Stimulated activated CD4-positive, alpha-beta T cell treated with anti-CD3 and anti-CD28 coated beads, Interleukin-15, amount 100 ng/mL, for 24 hours (primary cell): ENCODE measurements at regions not wholly inside any gene's neighbourhood (a gene's known extent, or its start where the extent isn't known, plus 50 kb on each side); places are given as distances from the start of the nearest gene placed in this dataset.

ENCODE experiments used
- DNase-seq: peaks from one replicate; pipeline ENCODE4 v3.0.0-alpha.2; 2020

GRCh38 chr2:6487765-6488164 lies 377.9 kb downstream of the CMPK2 start:
- DNase-seq: no peak

GRCh38 chr2:6492573-6492972 lies 373.1 kb downstream of the CMPK2 start:
- DNase-seq: no peak

GRCh38 chr2:6493266-6493665 lies 372.4 kb downstream of the CMPK2 start:
- DNase-seq: no peak

- DNase-seq: no peak
These were observed 372.0 kb downstream of the CMPK2 start for GRCh38 chr2:6493669-6494068.

DNA sequence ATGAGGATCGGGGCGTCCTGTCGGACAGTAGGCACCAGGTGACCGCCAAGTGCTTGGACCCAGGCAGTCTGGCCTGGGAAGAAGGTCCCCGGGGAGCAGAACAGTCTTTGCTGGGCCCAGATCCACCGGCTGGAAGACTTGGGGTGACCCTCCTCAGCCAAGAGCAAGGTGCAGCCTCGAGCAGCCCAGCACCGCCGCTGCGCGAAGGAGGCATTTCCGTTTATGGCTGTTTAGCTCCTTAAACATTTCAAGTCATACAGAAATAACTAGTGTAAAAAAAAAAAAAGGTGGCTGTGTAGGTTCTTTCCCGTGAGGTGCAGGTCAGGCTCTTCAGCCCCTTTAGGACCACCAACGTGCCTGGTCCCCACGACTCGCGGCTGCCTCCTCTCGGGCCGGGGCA lies 370.2 kb downstream of the CMPK2 start:
- no peak for DNase-seq

- DNase-seq: no peak
These were observed 369.3 kb downstream of the CMPK2 start for GRCh38 chr2:6496376-6496775.

DNA sequence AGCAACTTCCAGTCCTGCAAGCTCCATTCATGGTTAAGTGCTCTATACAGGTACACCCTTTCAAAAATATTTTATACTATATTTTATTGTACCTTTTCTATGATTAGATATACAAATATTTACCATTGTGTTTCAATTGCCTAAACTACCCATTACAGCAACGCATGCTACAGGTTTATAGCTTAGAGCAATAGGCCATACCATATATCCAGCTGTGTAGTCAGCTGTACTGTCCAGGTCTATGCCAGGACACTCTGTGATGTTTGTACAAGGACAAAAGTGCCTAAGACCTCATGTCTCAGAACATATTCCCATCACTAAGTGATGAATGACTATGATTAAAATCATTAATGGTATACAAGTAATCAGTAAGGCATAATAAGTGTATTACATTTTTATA lies 368.7 kb downstream of the CMPK2 start:
- no peak for DNase-seq

DNA sequence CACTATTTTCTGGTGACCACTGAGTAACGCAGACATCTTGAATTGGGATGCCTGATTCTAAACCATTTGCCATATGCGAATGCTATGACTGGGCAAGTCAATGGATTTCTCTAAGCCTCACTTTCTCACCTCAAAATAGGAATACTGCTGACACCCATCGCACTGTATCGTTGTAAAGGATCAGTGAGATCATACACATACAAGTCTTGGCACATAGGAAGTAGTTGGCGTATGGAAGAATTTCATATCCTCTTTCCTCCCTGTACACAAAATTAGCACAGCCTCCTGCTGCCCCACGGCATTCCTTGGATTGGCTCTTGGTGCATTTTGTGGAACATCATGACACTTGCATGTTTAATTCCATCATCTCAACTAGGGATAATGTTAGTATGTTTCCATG lies 366.9 kb downstream of the CMPK2 start:
- no peak for DNase-seq

DNA sequence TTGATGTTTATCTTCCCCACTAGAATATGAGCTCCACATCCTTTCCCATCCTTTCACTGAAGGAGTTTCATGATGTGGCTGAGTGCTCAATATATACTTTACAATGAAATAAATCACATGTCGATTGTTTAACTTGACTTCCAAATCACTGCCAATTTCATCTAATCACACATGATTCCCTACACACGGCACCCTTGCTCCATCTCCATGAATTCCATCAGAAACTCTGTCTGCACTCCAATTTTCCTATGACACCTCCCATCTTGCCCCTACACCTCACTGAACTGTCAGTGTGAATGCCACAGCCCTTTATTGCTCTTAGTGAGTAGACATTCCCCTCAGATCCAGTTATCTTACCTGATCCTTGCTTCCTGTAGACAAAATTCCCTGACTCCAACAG lies 366.0 kb downstream of the CMPK2 start:
- DNase-seq: no peak

DNA sequence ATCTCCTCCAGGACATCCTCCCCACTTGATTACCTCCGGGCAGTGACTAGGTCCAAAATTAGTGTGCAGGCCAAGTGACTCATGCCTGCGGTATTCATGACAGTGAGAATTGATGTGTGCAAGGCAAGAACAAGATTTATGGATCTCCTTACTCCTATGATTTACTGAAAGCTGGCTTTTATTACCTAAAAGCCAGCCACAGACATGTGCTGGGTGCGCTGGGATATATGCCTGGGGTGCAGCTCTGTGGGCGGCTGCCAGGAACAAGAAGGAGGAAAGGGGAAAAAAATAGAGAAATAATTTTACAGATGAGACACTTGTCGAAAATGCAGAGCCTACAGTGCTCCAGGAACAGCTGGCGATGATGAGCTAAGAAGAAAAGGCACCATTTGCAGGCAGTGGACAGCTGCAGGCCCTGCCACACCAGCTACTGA lies 359.3 kb downstream of the CMPK2 start:
- no peak for DNase-seq

- DNase-seq: no peak
These were observed 358.8 kb downstream of the CMPK2 start for GRCh38 chr2:6506859-6507258.

DNA sequence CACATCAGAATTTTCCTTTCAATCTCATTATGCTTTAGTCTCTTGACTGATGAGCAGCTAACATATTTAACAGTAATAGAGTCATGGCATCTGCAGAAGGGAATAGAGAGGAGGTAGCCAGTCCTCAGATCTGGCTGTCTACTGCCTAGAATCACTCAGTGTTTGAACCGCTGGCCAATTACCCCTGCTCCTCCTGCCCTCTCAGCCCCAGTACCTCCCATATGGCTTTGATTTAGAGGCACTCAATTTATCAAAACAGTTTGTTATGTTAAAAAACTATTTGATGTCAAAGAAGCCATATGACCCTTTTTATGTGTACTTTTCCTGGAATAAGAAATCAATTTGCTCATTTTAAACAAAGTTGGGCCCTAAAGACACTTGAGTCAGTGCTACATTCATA lies 355.2 kb downstream of the CMPK2 start:
- no peak for DNase-seq

DNA sequence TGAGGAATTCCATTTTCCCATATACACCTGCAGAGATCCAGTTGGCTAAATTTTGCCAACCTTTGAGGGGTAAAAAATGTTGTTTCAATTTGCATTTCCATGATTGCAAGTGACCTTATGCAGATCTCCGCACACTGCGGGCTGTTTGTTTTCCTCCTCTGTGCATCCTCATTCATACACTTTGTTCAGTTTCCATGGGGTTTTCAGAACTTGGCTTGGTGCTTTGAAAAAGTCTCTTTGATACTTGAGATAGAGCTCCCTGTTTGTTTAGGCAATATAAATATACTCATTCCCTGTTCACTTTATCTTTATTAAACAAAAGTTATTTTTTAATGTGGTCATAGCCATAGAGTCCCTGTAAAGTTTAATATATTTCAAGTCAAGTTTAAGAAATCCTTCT lies 353.1 kb downstream of the CMPK2 start:
- no peak for DNase-seq

GRCh38 chr2:6516674-6517073 lies 349.0 kb downstream of the CMPK2 start:
- no peak for DNase-seq

GRCh38 chr2:6518361-6518760 lies 347.3 kb downstream of the CMPK2 start:
- no peak for DNase-seq

DNA sequence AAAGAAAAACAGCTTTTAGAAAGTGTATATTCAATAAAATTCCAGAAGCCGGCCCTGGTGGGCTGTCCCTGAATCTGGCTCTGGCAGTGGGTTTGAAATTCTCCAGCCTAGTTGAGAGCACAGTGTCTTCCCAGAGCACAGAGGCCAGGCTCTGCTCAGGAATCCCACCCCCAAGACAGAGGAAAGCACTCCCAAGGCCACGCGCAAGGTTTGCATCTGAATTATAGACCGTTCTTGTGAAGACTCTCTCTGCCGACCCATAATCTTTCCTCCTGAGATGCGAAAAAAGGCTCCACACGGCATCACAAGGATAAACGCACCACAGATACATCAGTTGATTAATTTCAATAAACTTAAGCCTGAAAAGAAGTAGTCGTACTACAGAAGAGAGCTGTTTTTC lies 342.2 kb downstream of the CMPK2 start:
- no peak for DNase-seq

DNA sequence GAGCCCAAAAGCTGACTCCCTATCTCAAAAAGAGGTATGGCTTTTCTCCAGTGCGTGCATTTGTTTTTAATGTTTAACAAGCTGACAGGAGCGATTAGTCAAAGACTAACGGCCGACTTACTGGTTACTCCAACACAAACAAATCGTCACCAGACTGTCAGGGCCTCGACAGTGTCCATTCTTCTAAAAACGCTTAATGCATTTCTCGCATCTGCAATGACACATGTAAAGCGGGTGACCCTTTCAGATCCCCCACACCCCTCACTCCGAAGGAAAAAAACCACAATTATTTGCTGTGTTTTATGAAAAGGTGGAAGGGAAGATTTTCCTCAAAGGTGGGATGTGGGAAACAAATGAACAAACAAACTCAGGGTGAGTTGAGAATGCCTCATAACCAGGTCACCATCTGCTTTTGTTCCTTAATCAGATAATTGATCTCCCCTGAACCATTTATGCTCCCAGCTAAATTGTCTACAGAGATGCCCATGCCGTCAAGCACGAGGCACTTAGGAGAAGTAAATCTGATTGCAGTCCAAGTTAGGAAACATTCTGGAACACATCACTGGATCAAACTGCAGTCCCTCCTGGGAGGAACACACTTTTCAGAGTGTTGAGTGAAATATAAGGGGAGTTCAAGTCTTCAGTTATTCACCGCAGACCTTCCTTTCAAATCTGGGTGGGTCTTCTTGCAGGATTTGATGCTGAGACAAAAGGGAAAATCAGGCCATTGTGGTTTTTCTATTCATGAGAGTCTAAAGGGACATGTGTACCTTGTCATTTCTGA lies 340.8 kb downstream of the CMPK2 start:
- no peak for DNase-seq

GRCh38 chr2:6525475-6525964 lies 340.2 kb downstream of the CMPK2 start:
- no peak for DNase-seq

GRCh38 chr2:6526093-6526824 lies 339.4 kb downstream of the CMPK2 start:
- no peak for DNase-seq

DNA sequence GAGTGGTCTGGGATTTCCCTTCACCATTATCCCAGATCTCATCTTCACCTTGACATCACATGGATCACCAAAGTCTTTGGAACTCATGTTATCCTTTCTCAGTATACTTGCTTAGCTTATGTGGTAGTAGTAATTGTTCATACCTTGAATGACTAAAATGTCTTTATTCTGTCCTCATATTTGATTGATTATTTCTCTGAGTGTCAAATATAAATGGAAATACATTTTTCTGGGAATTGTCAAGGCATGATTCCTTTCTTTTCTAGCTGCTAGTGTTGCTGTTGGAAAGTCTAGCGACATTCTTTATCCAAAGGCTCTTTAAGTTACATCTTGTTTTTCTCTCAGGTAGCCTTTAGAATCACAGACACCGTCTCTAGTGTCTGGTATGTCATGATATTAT lies 334.4 kb downstream of the CMPK2 start:
- no peak for DNase-seq

DNA sequence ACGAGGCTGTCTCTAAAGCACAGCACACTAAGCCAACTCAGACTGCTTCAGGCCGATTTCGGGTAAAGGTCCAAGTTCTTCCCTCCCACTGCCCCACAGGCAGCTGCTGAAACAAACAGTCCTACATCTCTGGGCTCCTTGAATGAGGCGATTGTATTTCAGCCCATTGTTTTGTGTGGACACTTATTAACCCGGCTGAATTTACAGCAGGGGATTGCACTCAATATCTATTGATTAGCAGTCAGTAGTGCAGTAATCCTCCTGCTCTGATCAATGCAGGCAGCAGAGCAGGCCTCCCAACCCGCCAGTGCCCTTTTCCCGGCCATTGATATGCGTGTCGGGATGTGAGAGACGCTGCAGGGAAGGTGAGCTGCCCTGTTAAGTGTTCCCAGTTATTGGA lies 330.1 kb downstream of the CMPK2 start:
- no peak for DNase-seq

- DNase-seq: no peak
These were observed 327.1 kb downstream of the CMPK2 start for GRCh38 chr2:6538607-6539006.

DNA sequence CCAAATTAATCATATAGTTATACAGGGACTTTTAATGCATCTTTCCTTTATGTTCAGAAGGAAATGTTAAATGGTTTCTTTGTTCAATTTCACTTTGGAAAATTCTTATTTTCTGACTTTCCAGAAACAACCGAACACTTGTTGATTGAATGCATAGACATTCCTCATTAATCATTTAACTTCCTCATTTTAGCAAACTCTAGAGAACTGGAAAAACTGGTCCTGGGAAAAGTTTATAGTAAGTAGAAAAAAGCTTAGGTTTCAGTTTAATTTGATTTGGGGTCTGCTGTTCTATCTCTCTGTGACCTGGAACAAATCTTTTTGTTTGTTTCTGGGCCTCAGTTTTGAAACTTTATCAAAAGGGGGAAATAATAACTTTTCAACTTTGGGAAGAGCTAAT lies 320.4 kb downstream of the CMPK2 start:
- DNase-seq: no peak

DNA sequence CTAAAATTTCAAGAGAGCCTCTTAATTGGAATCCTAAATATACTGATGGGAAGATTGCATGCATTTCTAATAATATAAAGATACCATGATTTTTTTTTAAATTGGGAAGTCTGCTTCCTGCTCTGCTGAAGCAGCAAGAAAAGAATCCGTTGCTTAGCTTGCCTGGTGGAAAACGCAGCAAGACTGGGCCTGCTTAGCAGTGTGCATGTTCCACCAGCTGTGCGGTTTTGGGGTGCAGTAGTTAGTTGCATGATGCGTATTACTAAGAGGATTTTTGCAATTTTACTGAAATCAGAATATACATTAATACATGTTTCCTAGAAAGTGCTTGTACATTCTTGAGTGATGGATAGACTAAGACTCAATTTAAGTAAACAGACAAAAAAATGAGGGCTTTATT lies 319.9 kb downstream of the CMPK2 start:
- DNase-seq: no peak

- no peak for DNase-seq
These were observed 311.2 kb downstream of the CMPK2 start for GRCh38 chr2:6554466-6554865.
